ENCODE measurements at regions not wholly inside any gene's neighbourhood (a gene's known extent, or its start where the extent isn't known, plus 50 kb on each side); places are given as distances from the start of the nearest gene placed in this dataset.
"Not testable (repeated sequence)": the region's sequence is repeated elsewhere in the genome, so short reads cannot be mapped to it uniquely, and the experiment has no call there.

GRCh38 chr3:103203441-103203840 lies 768.6 kb downstream of the ZPLD1 start:
- DNase-seq, result no peak

- DNase-seq, result no peak
Observed at GRCh38 chr3:103210583-103210982, 775.8 kb downstream of the ZPLD1 start.

- DNase-seq, result no peak
Observed at GRCh38 chr3:103218146-103218545, 783.3 kb downstream of the ZPLD1 start.

- no peak for DNase-seq
Observed at GRCh38 chr3:103218793-103219192, 784.0 kb downstream of the ZPLD1 start.

DNA sequence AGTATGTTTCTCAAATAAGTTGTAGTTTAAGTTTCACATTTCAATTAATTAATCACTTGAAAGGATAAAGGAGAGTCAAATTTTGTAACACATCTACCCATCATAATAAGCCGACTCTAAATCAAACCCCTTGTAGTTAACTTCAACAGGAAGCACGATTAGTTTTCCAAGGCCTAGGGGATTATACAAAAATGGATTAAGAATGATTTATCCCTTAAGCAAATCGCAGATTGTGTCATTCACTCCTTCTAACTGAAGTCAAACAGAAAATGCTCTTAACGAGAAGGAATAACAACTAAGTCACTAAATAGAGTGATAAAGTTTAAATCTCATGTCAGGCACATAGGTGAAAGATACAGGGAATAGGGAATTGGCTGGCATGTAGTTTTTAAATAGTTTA lies 792.8 kb downstream of the ZPLD1 start:
- no peak for DNase-seq

- DNase-seq, result no peak
Observed at GRCh38 chr3:103247459-103247858, 812.6 kb downstream of the ZPLD1 start.

GRCh38 chr3:103254827-103255226 lies 820.0 kb downstream of the ZPLD1 start:
- not testable (repeated sequence) for DNase-seq

DNA sequence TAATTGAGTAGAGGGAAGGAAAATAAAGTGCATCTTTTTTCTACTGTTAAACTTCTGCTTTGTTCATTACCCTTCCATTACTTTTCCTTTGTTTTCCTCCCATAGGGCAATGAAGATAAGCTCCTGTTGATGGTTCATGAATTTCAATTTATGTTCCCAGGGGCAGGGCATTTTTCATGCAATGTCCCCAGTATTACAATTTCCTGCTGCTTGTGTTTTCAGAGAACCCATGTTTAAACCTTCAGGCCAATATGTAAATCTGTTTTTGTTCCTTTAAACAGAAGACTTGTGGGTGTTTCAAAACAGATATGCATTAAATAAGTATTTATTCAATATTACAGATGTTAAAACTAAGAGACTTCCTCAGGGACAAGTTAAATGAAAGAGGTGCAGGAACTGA lies 834.5 kb downstream of the ZPLD1 start:
- no peak for DNase-seq

GRCh38 chr3:103271575-103271974 lies 836.8 kb downstream of the ZPLD1 start:
- no peak for DNase-seq

DNA sequence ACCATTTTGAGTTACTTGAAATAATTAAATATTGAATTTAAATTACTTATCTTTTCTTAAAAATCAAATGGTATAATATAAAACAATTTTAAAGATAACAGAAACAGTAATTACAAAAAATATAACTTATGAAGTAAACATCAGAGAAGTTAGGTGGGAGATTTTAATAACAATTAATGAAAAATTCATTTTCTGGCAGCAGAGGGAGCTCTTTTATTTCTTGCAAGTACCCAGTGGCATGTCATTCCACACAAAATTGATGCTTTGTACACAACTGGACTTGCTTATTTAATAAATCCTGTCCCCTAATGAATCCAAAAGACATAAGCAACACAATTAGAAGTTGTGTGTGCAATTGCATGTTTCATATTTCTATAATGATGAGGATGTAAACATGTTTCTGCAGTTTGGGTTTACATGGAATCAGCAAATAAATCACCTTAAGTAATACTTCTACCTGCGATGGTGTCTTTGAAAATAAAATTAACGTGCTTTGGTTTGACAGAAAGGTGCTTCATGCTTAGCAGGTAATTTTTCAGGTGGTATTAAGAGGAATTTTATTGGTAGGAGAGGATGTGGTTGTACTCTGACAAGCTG lies 861.3 kb downstream of the ZPLD1 start:
- no peak for DNase-seq

DNA sequence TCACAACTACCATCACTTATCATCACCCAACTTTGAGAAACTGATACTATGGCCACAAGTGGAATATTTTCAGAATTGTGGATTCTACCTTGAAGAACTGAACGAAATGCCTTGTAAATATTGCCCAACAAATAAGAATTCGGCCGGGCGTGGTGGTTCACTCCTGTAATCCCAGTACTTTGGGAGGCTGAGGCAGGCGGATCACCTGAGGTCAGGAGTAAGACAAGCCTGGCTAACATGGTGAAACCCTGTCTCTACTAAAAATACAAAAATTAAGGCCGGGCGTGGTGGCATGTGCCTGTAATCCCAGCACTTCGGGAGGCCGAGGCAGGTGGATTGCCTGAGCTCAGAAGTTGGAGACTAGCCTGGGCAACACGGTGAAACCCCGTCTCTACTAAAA lies 862.7 kb downstream of the ZPLD1 start:
- not testable (repeated sequence) for DNase-seq

GRCh38 chr3:103306104-103306503 lies 871.3 kb downstream of the ZPLD1 start:
- no peak for DNase-seq

DNA sequence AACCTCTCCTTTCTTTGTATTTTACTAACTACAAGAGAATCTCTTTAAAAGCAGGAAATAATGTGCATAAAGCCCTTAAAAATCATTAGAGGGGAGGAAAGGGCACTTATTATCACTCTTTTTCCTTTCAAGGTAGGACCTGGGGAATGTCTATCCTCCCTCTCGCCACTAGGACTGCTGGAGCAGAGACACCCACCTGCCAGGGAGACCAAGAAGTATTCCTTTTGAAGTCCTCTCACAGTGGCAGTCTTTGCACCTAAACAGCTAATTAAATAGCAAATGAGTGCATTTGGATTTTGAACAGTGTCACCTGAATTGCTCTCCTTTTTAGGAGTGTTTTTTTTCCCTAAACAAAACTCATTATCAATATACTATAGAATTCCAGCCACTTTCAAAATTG lies 874.1 kb downstream of the ZPLD1 start:
- DNase-seq, result no peak

DNA sequence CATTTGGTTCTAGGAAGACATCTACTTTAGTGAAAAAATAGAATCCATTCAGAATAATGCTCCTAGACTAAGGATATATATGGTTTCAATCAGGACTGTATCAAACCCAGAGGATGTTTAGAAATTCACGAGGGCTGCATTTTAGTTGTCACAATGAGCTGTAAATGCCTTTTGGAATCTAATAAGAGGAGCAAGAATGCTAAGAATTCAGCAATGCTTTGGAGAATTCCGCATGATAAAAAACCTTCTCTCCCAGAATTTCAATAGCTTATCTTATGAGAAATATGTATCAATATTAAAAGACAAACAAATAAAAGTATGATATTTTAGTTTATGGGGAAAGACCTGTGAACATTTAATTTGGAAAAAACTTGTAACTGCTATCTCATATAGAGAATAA lies 885.1 kb downstream of the ZPLD1 start:
- DNase-seq, result no peak

- DNase-seq, result no peak
Observed at GRCh38 chr3:103337179-103337845, 902.5 kb downstream of the ZPLD1 start.

- DNase-seq, result no peak
Observed at GRCh38 chr3:103341078-103341606, 906.3 kb downstream of the ZPLD1 start.

- no peak for DNase-seq
Observed at GRCh38 chr3:103342205-103342731, 907.5 kb downstream of the ZPLD1 start.

DNA sequence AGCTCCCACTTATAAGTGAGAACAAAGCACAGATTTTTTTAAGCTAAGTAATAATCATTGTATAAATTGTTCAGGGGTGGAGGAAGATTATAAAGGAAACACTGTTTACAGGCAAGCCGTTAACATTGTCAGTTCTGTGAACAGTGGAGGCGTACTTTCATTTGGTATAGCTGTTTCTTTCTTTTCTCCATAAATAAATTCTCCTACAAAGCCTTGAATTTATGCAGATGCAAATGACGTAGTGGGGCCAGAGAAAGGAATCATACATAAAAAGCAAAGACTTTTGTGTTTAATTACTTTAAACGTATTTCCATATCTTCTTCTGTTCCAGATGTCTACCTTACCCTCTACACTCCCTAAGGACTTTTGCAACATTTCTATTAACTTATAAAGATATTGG lies 914.9 kb downstream of the ZPLD1 start:
- no peak for DNase-seq

GRCh38 chr3:103365467-103365866 lies 930.7 kb downstream of the ZPLD1 start:
- DNase-seq, result no peak

DNA sequence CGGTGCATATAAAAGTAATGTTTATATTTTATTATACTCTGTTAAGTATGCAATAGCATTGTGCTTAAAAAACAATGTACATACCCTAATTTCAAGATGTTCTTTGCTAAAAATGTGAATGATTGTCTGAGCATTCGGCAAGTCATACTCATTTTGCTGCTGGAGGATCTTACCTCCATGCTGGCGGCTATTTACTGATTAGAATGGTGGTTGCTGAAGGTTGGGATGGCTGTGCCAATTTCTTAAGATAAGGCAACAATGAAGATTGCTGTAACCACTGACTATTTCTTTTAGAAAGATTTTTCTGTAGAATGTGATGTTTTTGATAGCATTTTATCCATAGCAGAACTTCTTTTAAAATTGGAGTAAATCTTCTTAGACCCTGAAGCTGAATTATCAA lies 932.7 kb downstream of the ZPLD1 start:
- no peak for DNase-seq

DNA sequence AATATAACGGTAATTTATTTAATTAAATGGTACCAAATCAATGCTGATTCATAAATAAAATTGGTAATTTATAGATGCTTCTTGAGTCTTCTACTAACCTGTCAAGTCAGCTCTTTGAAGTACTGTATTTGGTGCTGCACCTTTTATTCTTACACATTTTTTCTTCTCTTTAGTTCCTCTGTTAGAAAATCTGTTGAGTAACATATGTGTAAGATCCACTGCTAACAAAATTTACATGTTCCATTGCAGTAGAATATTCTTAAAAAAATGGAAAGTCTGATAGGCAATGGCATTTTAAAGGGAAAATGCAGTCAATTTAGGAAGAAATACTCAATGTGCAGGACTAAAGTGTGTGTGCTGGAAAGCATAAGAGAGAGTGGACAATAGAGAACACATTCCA lies 936.6 kb downstream of the ZPLD1 start:
- DNase-seq, result no peak

GRCh38 chr3:103372031-103372430 lies 937.2 kb downstream of the ZPLD1 start:
- DNase-seq, result no peak

DNA sequence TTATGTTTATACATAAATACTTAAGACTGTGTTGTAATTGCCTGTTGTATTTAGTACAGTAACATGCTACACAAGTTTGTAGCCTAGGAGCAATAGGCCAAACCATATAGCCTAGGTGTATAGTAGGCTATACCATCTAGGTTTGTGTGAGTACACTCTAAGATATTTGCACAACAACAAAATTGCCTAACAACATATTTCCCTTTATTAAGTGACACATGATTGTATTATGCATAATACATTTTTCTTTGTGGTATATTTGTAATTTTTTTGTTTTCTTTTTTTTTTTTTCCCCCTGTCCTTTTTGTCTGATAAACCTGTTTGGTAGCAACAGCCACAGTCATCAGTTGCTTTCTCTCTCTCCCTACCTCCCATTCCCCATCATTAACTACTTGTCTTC lies 945.6 kb downstream of the ZPLD1 start:
- no peak for DNase-seq

DNA sequence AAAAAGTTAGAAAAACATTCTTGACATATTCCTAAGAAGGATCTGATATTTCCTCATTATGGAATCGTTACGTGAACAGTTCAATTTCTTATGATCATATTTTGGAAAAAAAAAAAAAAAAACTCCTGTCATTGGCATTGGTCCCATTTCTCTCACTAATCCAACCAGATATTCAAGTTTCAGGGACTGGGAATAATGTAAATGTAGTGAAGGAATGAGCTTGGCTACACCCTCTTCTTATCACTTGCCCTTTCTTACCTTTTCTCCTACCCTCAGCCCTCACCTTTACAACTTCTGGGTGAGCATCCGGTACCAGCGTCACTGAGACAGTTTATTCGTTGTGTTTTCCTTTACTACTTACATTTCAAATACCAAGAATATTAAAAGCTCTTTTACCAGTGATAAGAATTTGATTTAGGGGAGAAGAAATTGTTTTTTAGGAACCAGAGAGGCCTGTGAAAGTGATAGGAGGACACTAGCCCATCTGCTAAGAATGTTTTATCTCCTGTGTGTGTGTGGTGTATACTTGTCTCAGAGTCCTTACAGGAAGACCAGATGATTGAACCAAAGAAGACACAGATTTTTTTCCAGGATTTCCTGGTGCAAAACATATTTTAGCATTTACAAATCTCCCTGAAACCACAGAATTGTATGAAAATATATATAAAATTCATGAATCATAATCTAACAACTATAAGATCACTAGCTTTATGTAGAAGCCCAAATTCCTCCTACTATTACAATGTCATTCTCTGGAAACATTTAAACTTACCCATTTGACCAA lies 946.7 kb downstream of the ZPLD1 start:
- no peak for DNase-seq

All from NCI-H1092 (cell line).